PC-9 (cell line): ENCODE measurements at regions not wholly inside any gene's neighbourhood (a gene's known extent, or its start where the extent isn't known, plus 50 kb on each side); places are given as distances from the start of the nearest gene placed in this dataset.

ENCODE experiments used
- BruUV-seq: library from RNA; stranded (reverse); fragments of 400-500 nt; replicated peaks from 2 replicates; lab custom pipeline; 2021; lab: Mats Ljungman, UMichigan
- CTCF ChIA-PET: fragments of 300-600 bp; sonication (Branson Sonifier 250); formaldehyde crosslinking; loops from one replicate; lab custom pipeline; 2022; ENCODE audit warnings: antibody characterized with exemption; lab: Charles Lee
- POLR2A ChIA-PET: fragments of 300-600 bp; sonication (Branson Sonifier 250); formaldehyde crosslinking; loops from one replicate; lab custom pipeline; 2022; ENCODE audit warnings: antibody characterized with exemption; ENCODE audit not compliant: unreplicated experiment; lab: Charles Lee
- DNase-seq, 2 experiments: peaks; one replicate each; pipeline versions ENCODE4 v3.0.0 to v3.0.0-alpha.2; 2015 to 2022; ENCODE audit warnings: mixed read lengths in 1 of 2
- H2AFZ ChIP-seq: fragments of 200-600 bp; sonication (generic); 2 replicates; pipeline ENCODE4 v1.8.1; 2017; ENCODE audit warnings: antibody characterized with exemption
- H3F3A ChIP-seq: fragments of 200-600 bp; sonication (generic); 2 replicates; pipeline ENCODE4 v1.8.1; 2017; ENCODE audit warnings: antibody characterized with exemption, mild to moderate bottlenecking, low read depth; ENCODE audit not compliant: insufficient read depth
- H3K27ac ChIP-seq: fragments of 200-600 bp; sonication (generic); 2 replicates; pipeline ENCODE4 v1.6.1; 2016; ENCODE audit warnings: mixed run types
- H3K27me3 ChIP-seq: fragments of 200-600 bp; sonication (generic); 2 replicates; pipeline ENCODE4 v1.6.1; 2016; ENCODE audit warnings: low read depth, mixed run types; ENCODE audit not compliant: insufficient read depth
- H3K36me3 ChIP-seq: fragments of 200-600 bp; sonication (generic); 2 replicates; pipeline ENCODE4 v1.6.1; 2016; ENCODE audit warnings: low read depth, mixed run types
- H3K4me1 ChIP-seq: fragments of 200-600 bp; sonication (generic); replicated peaks from 2 replicates; pipeline ENCODE4 v1.6.1; 2016; ENCODE audit warnings: mixed run types; ENCODE audit not compliant: insufficient read depth
- H3K4me2 ChIP-seq: fragments of 200-600 bp; sonication (generic); 2 replicates; pipeline ENCODE4 v1.6.1; 2017; ENCODE audit warnings: mixed run types
- H3K4me3 ChIP-seq: fragments of 200-600 bp; sonication (generic); 2 replicates; pipeline ENCODE4 v1.6.1; 2016; ENCODE audit warnings: mixed run types
- H3K79me2 ChIP-seq: fragments of 200-600 bp; sonication (generic); 2 replicates; pipeline ENCODE4 v1.6.1; 2017; ENCODE audit warnings: low read depth, mixed run types
- H3K9me2 ChIP-seq: fragments of 200-600 bp; sonication (generic); 2 replicates; pipeline ENCODE4 v1.8.1; 2017; ENCODE audit warnings: mild to moderate bottlenecking; ENCODE audit not compliant: insufficient read depth
- H3K9me3 ChIP-seq: fragments of 200-600 bp; sonication (generic); 2 replicates; pipeline ENCODE4 v1.8.1; 2016; ENCODE audit warnings: low read depth; ENCODE audit not compliant: insufficient read depth
- H4K20me1 ChIP-seq: fragments of 200-600 bp; sonication (generic); 2 replicates; pipeline ENCODE4 v1.8.1; 2017; ENCODE audit not compliant: insufficient read depth
- EZH2 ChIP-seq: fragments of 200-600 bp; sonication (generic); IDR thresholded peaks from 2 replicates; pipeline ENCODE4 v1.8.0; 2017; ENCODE audit warnings: antibody characterized with exemption, low read depth
- intact Hi-C: fragments of 100-400 bp; cut with micrococcal nuclease; formaldehyde crosslinking; loops from one replicate; pipeline ENCODE4 v1.10.0; 2022; ENCODE audit not compliant: unreplicated experiment
- TF ChIP-seq, protein P1 (sequence below): fragments of 200-600 bp; sonication (generic); conservative IDR thresholded peaks from 2 replicates; pipeline ENCODE4 v1.6.1; 2017; ENCODE audit warnings: mixed run types, antibody characterized with exemption, mild to moderate bottlenecking, moderate library complexity

DNA sequence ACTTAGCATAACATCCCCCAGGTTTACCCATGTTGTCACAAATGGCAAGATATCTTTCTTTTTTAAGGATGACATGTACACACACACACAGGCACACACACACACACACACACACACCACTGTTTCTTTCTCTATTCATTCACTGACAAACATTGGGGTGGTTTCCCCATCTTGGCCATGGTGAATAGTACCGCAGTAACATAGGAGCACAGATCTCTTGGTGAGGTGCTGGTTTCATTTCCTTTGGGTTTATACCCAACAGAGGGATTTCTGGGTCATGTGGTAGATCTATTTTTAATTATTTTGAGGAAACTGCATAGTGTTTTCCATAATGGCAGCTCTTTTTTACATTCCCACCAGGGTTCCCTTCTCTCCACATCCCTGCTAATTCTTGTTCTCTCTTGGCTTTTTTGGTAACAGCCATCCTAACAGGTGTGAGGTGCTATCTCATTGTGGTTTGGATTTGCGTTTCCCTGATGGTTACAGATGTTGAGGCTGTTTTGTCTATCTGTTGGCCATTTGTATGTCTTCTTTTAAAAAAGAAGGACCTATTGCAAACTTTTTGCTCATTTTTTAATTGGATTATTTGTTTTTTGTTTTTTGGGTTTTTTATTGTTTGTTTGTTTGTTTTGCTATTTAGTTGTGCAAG, 251.7 kb upstream of the IRS2 start:
- no peaks in the 10 kb centered on the region for H4K20me1 ChIP-seq
- ChIA-PET CTCF (no interaction called here), POLR2A (no interaction called here)
- H3K4me1 ChIP-seq: no peaks in the 10 kb centered on the region
- intact Hi-C loops: no loop called here
- DNase-seq: no peak
- no peaks in the 10 kb centered on the region for H3K79me2 ChIP-seq
- H3K4me2 ChIP-seq: no peak overlapping the region
- no peaks in the 10 kb centered on the region for H3K27me3 ChIP-seq
- no peaks in the 10 kb centered on the region for H3K36me3 ChIP-seq
- H3F3A ChIP-seq: peaks cover 4% of the 10 kb centered on the region; the same call in 1 of the 2 replicates
- no peaks in the 10 kb centered on the region for H3K9me3 ChIP-seq
- H3K9me2 ChIP-seq: peaks cover 8% of the 10 kb centered on the region
- no peak for TF ChIP-seq EZH2
- TF ChIP-seq, protein P1, sequence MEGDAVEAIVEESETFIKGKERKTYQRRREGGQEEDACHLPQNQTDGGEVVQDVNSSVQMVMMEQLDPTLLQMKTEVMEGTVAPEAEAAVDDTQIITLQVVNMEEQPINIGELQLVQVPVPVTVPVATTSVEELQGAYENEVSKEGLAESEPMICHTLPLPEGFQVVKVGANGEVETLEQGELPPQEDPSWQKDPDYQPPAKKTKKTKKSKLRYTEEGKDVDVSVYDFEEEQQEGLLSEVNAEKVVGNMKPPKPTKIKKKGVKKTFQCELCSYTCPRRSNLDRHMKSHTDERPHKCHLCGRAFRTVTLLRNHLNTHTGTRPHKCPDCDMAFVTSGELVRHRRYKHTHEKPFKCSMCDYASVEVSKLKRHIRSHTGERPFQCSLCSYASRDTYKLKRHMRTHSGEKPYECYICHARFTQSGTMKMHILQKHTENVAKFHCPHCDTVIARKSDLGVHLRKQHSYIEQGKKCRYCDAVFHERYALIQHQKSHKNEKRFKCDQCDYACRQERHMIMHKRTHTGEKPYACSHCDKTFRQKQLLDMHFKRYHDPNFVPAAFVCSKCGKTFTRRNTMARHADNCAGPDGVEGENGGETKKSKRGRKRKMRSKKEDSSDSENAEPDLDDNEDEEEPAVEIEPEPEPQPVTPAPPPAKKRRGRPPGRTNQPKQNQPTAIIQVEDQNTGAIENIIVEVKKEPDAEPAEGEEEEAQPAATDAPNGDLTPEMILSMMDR: no peak
- no peak overlapping the region for H2AFZ ChIP-seq
- no peak overlapping the region for H3K4me3 ChIP-seq
- H3K27ac ChIP-seq: no peak overlapping the region
- no TSS peak for BruUV-seq

DNA sequence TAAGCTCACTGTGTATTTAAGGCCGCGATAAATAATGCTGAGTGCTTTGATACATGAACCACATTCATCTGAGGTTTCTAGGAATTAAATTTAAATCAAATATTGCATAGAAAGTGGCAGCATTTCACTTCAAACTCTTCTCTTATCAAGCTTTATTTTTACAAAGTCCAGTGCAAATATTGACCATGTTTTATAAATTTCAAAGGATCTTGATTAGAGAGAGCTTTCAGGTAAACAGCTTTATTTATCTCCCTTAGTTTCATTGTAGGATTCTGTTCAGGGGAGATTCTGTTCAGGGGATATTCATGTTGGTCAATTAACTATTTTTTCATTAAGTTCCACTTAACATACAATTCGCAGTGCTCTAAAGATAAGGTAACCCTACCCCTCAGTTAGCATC, 249.7 kb upstream of the IRS2 start:
- intact Hi-C loops: no loop called here
- Histone ChIP-seq H3K79me2 (no peaks in the 10 kb centered on the region), H3K9me2 (peaks cover 8% of the 10 kb centered on the region), H3K4me2 (no peak overlapping the region), H2AFZ (no peak overlapping the region), H4K20me1 (no peaks in the 10 kb centered on the region), H3K27ac (no peak overlapping the region), H3K4me3 (no peak overlapping the region), H3F3A (no peaks in the 10 kb centered on the region), H3K27me3 (no peaks in the 10 kb centered on the region), H3K9me3 (no peaks in the 10 kb centered on the region), H3K4me1 (no peaks in the 10 kb centered on the region), H3K36me3 (no peaks in the 10 kb centered on the region)
- TF ChIP-seq EZH2: no peak
- TF ChIP-seq, protein P1: no peak
- no peak for DNase-seq
- no TSS peak for BruUV-seq
- ChIA-PET POLR2A (no interaction called here), CTCF (no interaction called here)

DNA sequence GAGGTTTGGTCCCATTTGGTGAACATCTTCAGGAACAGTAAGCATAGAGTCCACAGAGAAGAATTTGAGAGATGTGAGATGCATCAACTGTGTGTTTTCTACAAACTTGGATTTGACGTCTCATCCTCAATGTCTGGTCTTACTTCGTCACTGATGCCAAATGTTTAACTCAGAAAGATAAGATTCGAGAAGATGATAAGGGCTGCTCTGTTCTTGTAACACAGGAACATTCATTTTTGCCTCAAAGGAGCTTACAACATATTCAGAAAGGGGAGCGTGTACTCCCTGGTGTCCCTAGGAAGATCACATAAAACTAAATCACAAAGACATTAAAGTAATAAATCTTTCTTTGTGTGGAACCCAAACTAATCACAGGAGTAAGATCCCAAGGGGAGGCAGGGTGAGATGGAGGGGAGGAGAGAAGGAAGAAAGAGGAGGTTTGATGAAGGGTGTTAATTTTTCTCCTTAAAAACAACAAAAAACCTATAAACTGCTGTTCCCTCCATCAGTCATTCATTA, 247.7 kb upstream of the IRS2 start:
- Histone ChIP-seq H2AFZ (no peak overlapping the region), H3K4me2 (no peak overlapping the region), H3K27ac (no peak overlapping the region), H4K20me1 (no peaks in the 10 kb centered on the region), H3K4me1 (no peaks in the 10 kb centered on the region), H3K9me2 (peaks cover 8% of the 10 kb centered on the region), H3K4me3 (no peak overlapping the region), H3K79me2 (no peaks in the 10 kb centered on the region), H3K36me3 (no peaks in the 10 kb centered on the region), H3F3A (no peaks in the 10 kb centered on the region), H3K27me3 (no peaks in the 10 kb centered on the region), H3K9me3 (no peaks in the 10 kb centered on the region)
- no peak for TF ChIP-seq EZH2
- TF ChIP-seq, protein P1: no peak
- CTCF ChIA-PET: no interaction called here
- POLR2A ChIA-PET: no interaction called here
- intact Hi-C loops: no loop called here
- no peak for DNase-seq
- BruUV-seq: no TSS peak
